H9 (cell line): ENCODE measurements at regions not wholly inside any gene's neighbourhood (a gene's known extent, or its start where the extent isn't known, plus 50 kb on each side); places are given as distances from the start of the nearest gene placed in this dataset.

Source experiments
- DNase-seq: peaks from one replicate; pipeline ENCODE4 v3.0.0-alpha.2; 2017
- H2AFZ ChIP-seq: one replicate; pipeline ENCODE4 v1.6.1; 2013; ENCODE audit warnings: mild to moderate bottlenecking, low read length, control low read depth, moderate library complexity
- H2AK5ac ChIP-seq: 2 replicates; pipeline ENCODE4 v1.6.1; 2013; ENCODE audit warnings: low read length, control low read depth, mixed read lengths; ENCODE audit not compliant: insufficient read length
- H2BK120ac ChIP-seq: one replicate; pipeline ENCODE4 v1.6.1; 2013; ENCODE audit warnings: low read depth, mild to moderate bottlenecking, low read length, control low read depth, inconsistent platforms; ENCODE audit not compliant: poor library complexity, severe bottlenecking
- H2BK12ac ChIP-seq: 2 replicates; pipeline ENCODE4 v1.6.1; 2013; ENCODE audit warnings: low read length, control low read depth, mixed read lengths, low read depth; ENCODE audit not compliant: insufficient read length
- H2BK15ac ChIP-seq: 2 replicates; pipeline ENCODE4 v1.6.1; 2013; ENCODE audit warnings: low read depth, low read length, control low read depth
- H2BK20ac ChIP-seq: one replicate; pipeline ENCODE4 v1.6.1; 2013; ENCODE audit warnings: low read depth, mild to moderate bottlenecking, low read length, control low read depth, inconsistent platforms; ENCODE audit not compliant: poor library complexity, severe bottlenecking
- H2BK5ac ChIP-seq: 2 replicates; pipeline ENCODE4 v1.6.1; 2013; ENCODE audit warnings: low read length, control low read depth, mixed read lengths; ENCODE audit not compliant: insufficient read length
- H3K14ac ChIP-seq: 2 replicates; pipeline ENCODE4 v1.6.1; 2013; ENCODE audit warnings: low read length, control low read depth; ENCODE audit not compliant: insufficient read depth
- H3K18ac ChIP-seq: 2 replicates; pipeline ENCODE4 v1.6.1; 2013; ENCODE audit warnings: low read depth, mild to moderate bottlenecking, mixed read lengths, low read length, control low read depth; ENCODE audit not compliant: insufficient read length
- H3K23ac ChIP-seq: 2 replicates; pipeline ENCODE4 v1.6.1; 2013; ENCODE audit warnings: low read length, control low read depth, mixed read lengths, low read depth; ENCODE audit not compliant: insufficient read length
- H3K23me2 ChIP-seq: 2 replicates; pipeline ENCODE4 v1.6.1; 2013; ENCODE audit warnings: low read depth, mild to moderate bottlenecking, mixed read lengths, low read length, control low read depth; ENCODE audit not compliant: insufficient read length, poor library complexity, severe bottlenecking
- H3K27ac ChIP-seq: 2 replicates; pipeline ENCODE4 v1.5.1; 2013; ENCODE audit warnings: low read length, control low read depth, mixed read lengths, low read depth; ENCODE audit not compliant: insufficient read length
- H3K27me3 ChIP-seq: 2 replicates; pipeline ENCODE4 v1.6.1; 2013; ENCODE audit warnings: low read length, control low read depth, inconsistent platforms; ENCODE audit not compliant: insufficient read depth
- H3K4ac ChIP-seq: 2 replicates; pipeline ENCODE4 v1.6.1; 2013; ENCODE audit warnings: low read depth, mild to moderate bottlenecking, control low read depth, inconsistent platforms, low read length, moderate library complexity
- H3K4me1 ChIP-seq: 2 replicates; pipeline ENCODE4 v1.6.1; 2013; ENCODE audit warnings: low read length, control low read depth, inconsistent platforms; ENCODE audit not compliant: insufficient read depth
- H3K4me2 ChIP-seq: 2 replicates; pipeline ENCODE4 v1.6.1; 2013; ENCODE audit warnings: low read length, control low read depth, mixed read lengths; ENCODE audit not compliant: insufficient read length, insufficient read depth
- H3K56ac ChIP-seq: 2 replicates; pipeline ENCODE4 v1.6.1; 2013; ENCODE audit warnings: low read depth, mild to moderate bottlenecking, mixed read lengths, low read length, control low read depth; ENCODE audit not compliant: insufficient read length
- H3K79me1 ChIP-seq: 2 replicates; pipeline ENCODE4 v1.6.1; 2013; ENCODE audit warnings: low read depth, mild to moderate bottlenecking, moderate library complexity, low read length, control low read depth, inconsistent platforms; ENCODE audit not compliant: insufficient read depth, poor library complexity, severe bottlenecking
- H3K79me2 ChIP-seq: 2 replicates; pipeline ENCODE4 v1.6.1; 2013; ENCODE audit warnings: low read length, control low read depth, inconsistent platforms; ENCODE audit not compliant: insufficient read depth
- H3K9ac ChIP-seq: 2 replicates; pipeline ENCODE4 v1.6.1; 2013; ENCODE audit warnings: low read length, control low read depth, mixed read lengths; ENCODE audit not compliant: insufficient read length; ENCODE audit errors: extremely low read depth
- H3K9me3 ChIP-seq: one replicate; pipeline ENCODE4 v1.6.1; 2013; ENCODE audit warnings: low read depth, low read length, inconsistent platforms; ENCODE audit not compliant: control insufficient read depth
- H3T11ph ChIP-seq: one replicate; pipeline ENCODE4 v1.6.1; 2013; ENCODE audit warnings: mild to moderate bottlenecking, low read length, control low read depth, inconsistent platforms
- H4K20me1 ChIP-seq: one replicate; pipeline ENCODE4 v1.6.1; 2013; ENCODE audit not compliant: control insufficient read depth, insufficient read length, insufficient read depth
- H4K5ac ChIP-seq: 2 replicates; pipeline ENCODE4 v1.6.1; 2013; ENCODE audit warnings: low read depth, mild to moderate bottlenecking, mixed read lengths, low read length, control low read depth; ENCODE audit not compliant: insufficient read length
- H4K8ac ChIP-seq: replicated peaks from 2 replicates; pipeline ENCODE4 v1.6.1; 2013; ENCODE audit warnings: low read length, control low read depth, mixed read lengths, low read depth; ENCODE audit not compliant: insufficient read length
- H4K91ac ChIP-seq: 2 replicates; pipeline ENCODE4 v1.6.1; 2013; ENCODE audit warnings: low read depth, mild to moderate bottlenecking, moderate library complexity, mixed read lengths, low read length, control low read depth; ENCODE audit not compliant: insufficient read length
- H3K27ac Mint-ChIP-seq, 3 experiments: 2 replicates in 2 of 3; 3 replicates in 1 of 3; pipeline ENCODE4 v1.8.0; 2020 to 2021; ENCODE audit warnings: mixed read lengths in 3 of 3, mild to moderate bottlenecking in 1 of 3, moderate library complexity in 1 of 3
- H3K27me3 Mint-ChIP-seq: 2 replicates; pipeline ENCODE4 v1.8.0; 2021; ENCODE audit warnings: low read depth, mild to moderate bottlenecking, moderate library complexity, mixed read lengths
- H3K36me3 Mint-ChIP-seq, 3 experiments: 2 replicates in 2 of 3; 3 replicates in 1 of 3; pipeline ENCODE4 v1.8.0; 2020 to 2021; ENCODE audit warnings: low read depth in 3 of 3, mixed read lengths in 3 of 3; ENCODE audit not compliant: insufficient read depth in 1 of 3
- H3K4me1 Mint-ChIP-seq, 2 experiments: 2 replicates each; pipeline ENCODE4 v1.8.0; 2020; ENCODE audit warnings: mixed read lengths in 2 of 2
- H3K4me3 Mint-ChIP-seq, 2 experiments: 2 replicates in 1 of 2; 3 replicates in 1 of 2; pipeline ENCODE4 v1.8.0; 2020 to 2021; ENCODE audit warnings: mild to moderate bottlenecking in 2 of 2, mixed read lengths in 2 of 2, moderate library complexity in 1 of 2
- H3K9me3 Mint-ChIP-seq, 2 experiments: 2 replicates in 1 of 2; 3 replicates in 1 of 2; pipeline ENCODE4 v1.8.0; 2020; ENCODE audit warnings: mild to moderate bottlenecking in 2 of 2, mixed read lengths in 2 of 2, moderate library complexity in 1 of 2
- WGBS: extraction: QIAGEN DNeasy Blood & Tissue Kit; methylation state at CpG from one replicate; pipeline ENCODE4 v1.1.7; 2013; ENCODE audit warnings: missing lambda C conversion rate, low lambda C conversion rate, mixed read lengths; ENCODE audit not compliant: insufficient read length; ENCODE audit errors: extremely low coverage; 5-methylcytosine and 5-hydroxymethylcytosine counted together
- TF ChIP-seq, protein P1 (sequence below): fragments of 200-600 bp; sonication (generic); conservative IDR thresholded peaks from 3 replicates; pipeline ENCODE4 v1.8.0; 2021; ENCODE audit warnings: antibody characterized with exemption, mild to moderate bottlenecking

DNA sequence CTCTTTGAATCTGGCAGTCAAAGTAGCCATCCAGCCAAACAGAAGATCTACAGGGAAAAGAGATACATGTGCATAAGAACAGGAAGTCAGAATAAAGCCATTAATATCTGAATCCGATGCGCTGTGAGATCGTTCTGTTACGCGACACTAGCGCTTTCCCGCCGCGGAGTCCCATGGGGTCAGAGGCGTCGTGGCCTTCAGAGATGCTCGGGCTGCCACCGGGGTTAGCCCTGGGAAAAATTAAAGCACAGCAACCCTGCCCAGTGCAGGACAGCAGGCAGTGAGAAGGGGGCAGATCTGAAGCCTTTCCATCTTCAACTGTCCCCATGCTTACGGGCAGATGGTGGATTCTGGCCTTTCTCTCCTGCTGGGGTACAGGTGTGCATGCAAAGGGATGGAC, 225.6 kb upstream of the MGMT start:
- Histone ChIP-seq H3K27ac (no peak overlapping the region), H2BK5ac (no peak overlapping the region), H3K23ac (no peak overlapping the region), H2AFZ (no peak overlapping the region), H3K4me2 (no peak overlapping the region), H3K23me2 (no peaks in the 10 kb centered on the region), H4K91ac (no peak overlapping the region), H3K27me3 (no peaks in the 10 kb centered on the region), H2AK5ac (no peak overlapping the region), H3K9ac (no peak overlapping the region), H4K20me1 (no peaks in the 10 kb centered on the region), H4K8ac (no peak overlapping the region), H3K9me3 (no peaks in the 10 kb centered on the region), H2BK15ac (no peak overlapping the region), H3K14ac (0 out of 2 replicates have a peak overlapping the region, but pooled peaks have one; percentile 44), H3K79me2 (no peaks in the 10 kb centered on the region), H3K4ac (no peak overlapping the region), H3T11ph (no peak overlapping the region), H3K79me1 (no peaks in the 10 kb centered on the region), H2BK120ac (no peak overlapping the region), H3K18ac (no peak overlapping the region), H4K5ac (no peak overlapping the region), H2BK12ac (no peak overlapping the region), H3K4me1 (no peaks in the 10 kb centered on the region), H2BK20ac (no peak overlapping the region), H3K56ac (no peak overlapping the region)
- Mint-ChIP-seq H3K27me3 (peaks cover 3% of the 10 kb centered on the region; the same call in 1 of the 2 replicates), H3K36me3 (no peaks in the 10 kb centered on the region; a peak in 1 of 7 replicates), H3K9me3 (no peaks in the 10 kb centered on the region; a peak in 1 of 5 replicates), H3K4me3 (no peak overlapping the region), H3K4me1 (no peaks in the 10 kb centered on the region), H3K27ac (no peak overlapping the region)
- TF ChIP-seq, protein P1, sequence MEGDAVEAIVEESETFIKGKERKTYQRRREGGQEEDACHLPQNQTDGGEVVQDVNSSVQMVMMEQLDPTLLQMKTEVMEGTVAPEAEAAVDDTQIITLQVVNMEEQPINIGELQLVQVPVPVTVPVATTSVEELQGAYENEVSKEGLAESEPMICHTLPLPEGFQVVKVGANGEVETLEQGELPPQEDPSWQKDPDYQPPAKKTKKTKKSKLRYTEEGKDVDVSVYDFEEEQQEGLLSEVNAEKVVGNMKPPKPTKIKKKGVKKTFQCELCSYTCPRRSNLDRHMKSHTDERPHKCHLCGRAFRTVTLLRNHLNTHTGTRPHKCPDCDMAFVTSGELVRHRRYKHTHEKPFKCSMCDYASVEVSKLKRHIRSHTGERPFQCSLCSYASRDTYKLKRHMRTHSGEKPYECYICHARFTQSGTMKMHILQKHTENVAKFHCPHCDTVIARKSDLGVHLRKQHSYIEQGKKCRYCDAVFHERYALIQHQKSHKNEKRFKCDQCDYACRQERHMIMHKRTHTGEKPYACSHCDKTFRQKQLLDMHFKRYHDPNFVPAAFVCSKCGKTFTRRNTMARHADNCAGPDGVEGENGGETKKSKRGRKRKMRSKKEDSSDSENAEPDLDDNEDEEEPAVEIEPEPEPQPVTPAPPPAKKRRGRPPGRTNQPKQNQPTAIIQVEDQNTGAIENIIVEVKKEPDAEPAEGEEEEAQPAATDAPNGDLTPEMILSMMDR, result no peak
- WGBS, result no CpG with 5 or more reads among the region's 14 CpGs
- DNase-seq, result no peak
